ENCODE measurements at regions not wholly inside any gene's neighbourhood (a gene's known extent, or its start where the extent isn't known, plus 50 kb on each side); places are given as distances from the start of the nearest gene placed in this dataset.

DNA sequence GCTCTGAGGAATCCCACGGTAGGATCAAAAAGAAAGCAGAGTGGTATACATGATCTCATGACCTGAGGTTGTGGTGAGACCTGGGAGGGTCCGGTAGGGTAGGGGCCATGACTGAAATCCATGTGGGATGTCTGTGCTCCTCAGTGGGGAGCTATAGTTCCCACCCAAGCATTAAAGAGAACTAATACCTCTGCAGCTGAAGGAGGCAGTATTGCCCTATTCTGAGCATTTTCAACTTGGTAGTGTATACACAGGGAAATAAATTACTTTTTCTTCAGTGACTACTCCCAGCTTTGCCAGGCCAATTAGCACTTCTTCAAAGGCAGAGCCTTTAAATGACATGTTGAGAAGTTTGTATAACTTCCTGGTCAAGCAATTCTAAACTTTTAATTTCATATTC lies 613.8 kb downstream of the KCNH5 start:
- Histone ChIP-seq H4K20me1 (ENCODE audit: insufficient read depth) (no peaks in the 10 kb centered on the region), H3K36me3 (ENCODE audit: insufficient read depth) (no peaks in the 10 kb centered on the region), H3K4me1 (ENCODE audit: low read depth, poor library complexity, severe bottlenecking) (no peaks in the 10 kb centered on the region), H3K4me3 (IDR thresholded peaks at IDR 0.05; ENCODE audit: insufficient read depth, low read depth, low read length) (no peak overlapping the region), H3K9ac (no peak overlapping the region), H3K79me2 (ENCODE audit: insufficient read depth, low read depth) (no peaks in the 10 kb centered on the region), H3K27me3 (ENCODE audit: insufficient read depth, low read depth) (no peaks in the 10 kb centered on the region), H3K27ac (no peak overlapping the region), H2AFZ (ENCODE audit: low read depth) (no peak overlapping the region), H3K4me2 (no peak overlapping the region)
- TF ChIP-seq CTCF (conservative IDR thresholded peaks at IDR 0.05; ENCODE audit: low read depth, low read length): no peak

GRCh38 chr14:62432955-62433354 lies 612.3 kb downstream of the KCNH5 start:
- Histone ChIP-seq H2AFZ (ENCODE audit: low read depth) (no peak overlapping the region), H3K27me3 (ENCODE audit: insufficient read depth, low read depth) (no peaks in the 10 kb centered on the region), H4K20me1 (ENCODE audit: insufficient read depth) (no peaks in the 10 kb centered on the region), H3K79me2 (ENCODE audit: insufficient read depth, low read depth) (no peaks in the 10 kb centered on the region), H3K4me2 (no peak overlapping the region), H3K4me3 (IDR thresholded peaks at IDR 0.05; ENCODE audit: insufficient read depth, low read depth, low read length) (no peak overlapping the region), H3K27ac (no peak overlapping the region), H3K36me3 (ENCODE audit: insufficient read depth) (no peaks in the 10 kb centered on the region), H3K4me1 (ENCODE audit: low read depth, poor library complexity, severe bottlenecking) (no peaks in the 10 kb centered on the region), H3K9ac (no peak overlapping the region)
- TF ChIP-seq CTCF (conservative IDR thresholded peaks at IDR 0.05; ENCODE audit: low read depth, low read length): no peak

DNA sequence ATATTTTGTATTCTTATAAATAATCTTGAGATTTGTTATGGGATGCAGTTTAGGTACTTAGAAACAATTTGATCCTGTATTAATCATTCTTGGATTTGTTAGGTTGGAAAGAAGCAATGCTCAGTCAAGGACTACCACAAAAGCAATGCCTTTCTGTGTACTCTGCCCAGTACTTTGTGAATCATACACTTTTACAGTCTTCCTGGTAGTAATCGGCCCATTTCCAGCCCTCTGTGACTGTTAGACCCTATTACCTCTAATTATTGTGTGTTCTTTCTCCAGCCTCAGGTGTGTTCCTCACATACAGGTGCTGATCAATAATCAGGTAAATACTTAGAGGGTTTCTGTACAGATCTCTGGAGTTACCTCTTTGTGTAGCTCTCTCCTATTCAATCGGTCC lies 609.0 kb downstream of the KCNH5 start:
- TF ChIP-seq CTCF (conservative IDR thresholded peaks at IDR 0.05; ENCODE audit: low read depth, low read length): no peak
- no peak overlapping the region for H3K9ac ChIP-seq
- no peaks in the 10 kb centered on the region for H4K20me1 ChIP-seq (ENCODE audit: insufficient read depth)

GRCh38 chr14:62439210-62439609 lies 606.0 kb downstream of the KCNH5 start:
- Histone ChIP-seq H3K27me3 (ENCODE audit: insufficient read depth, low read depth) (no peaks in the 10 kb centered on the region), H2AFZ (ENCODE audit: low read depth) (no peak overlapping the region), H3K4me3 (IDR thresholded peaks at IDR 0.05; ENCODE audit: insufficient read depth, low read depth, low read length) (no peak overlapping the region), H3K4me1 (ENCODE audit: low read depth, poor library complexity, severe bottlenecking) (no peaks in the 10 kb centered on the region), H3K4me2 (no peak overlapping the region), H3K36me3 (ENCODE audit: insufficient read depth) (no peaks in the 10 kb centered on the region), H3K27ac (no peak overlapping the region), H3K9ac (no peak overlapping the region), H3K79me2 (ENCODE audit: insufficient read depth, low read depth) (no peaks in the 10 kb centered on the region), H4K20me1 (ENCODE audit: insufficient read depth) (no peaks in the 10 kb centered on the region)
- no peak for TF ChIP-seq CTCF (conservative IDR thresholded peaks at IDR 0.05; ENCODE audit: low read depth, low read length)

More for the DNA sequence above, 609.0 kb downstream of the KCNH5 start:
- H3K4me2 ChIP-seq: no peak overlapping the region
- no peaks in the 10 kb centered on the region for H3K36me3 ChIP-seq (ENCODE audit: insufficient read depth)
- no peak overlapping the region for H3K4me3 ChIP-seq (IDR thresholded peaks at IDR 0.05; ENCODE audit: insufficient read depth, low read depth, low read length)
- no peak overlapping the region for H3K27ac ChIP-seq
- H3K79me2 ChIP-seq (ENCODE audit: insufficient read depth, low read depth): no peaks in the 10 kb centered on the region
- no peaks in the 10 kb centered on the region for H3K27me3 ChIP-seq (ENCODE audit: insufficient read depth, low read depth)
- H3K4me1 ChIP-seq (ENCODE audit: low read depth, poor library complexity, severe bottlenecking): no peaks in the 10 kb centered on the region
- no peak overlapping the region for H2AFZ ChIP-seq (ENCODE audit: low read depth)

Measured in KMS-11 (cell line).